ENCODE measurements at regions not wholly inside any gene's neighbourhood (a gene's known extent, or its start where the extent isn't known, plus 50 kb on each side); places are given as distances from the start of the nearest gene placed in this dataset.

- no peak for TF ChIP-seq CTCF (IDR thresholded peaks at IDR 0.05 in 4 of 5, conservative IDR thresholded peaks at IDR 0.05 in 1 of 5)
- no peak for TF ChIP-seq POLR2A (IDR thresholded peaks at IDR 0.05)
These were observed 133.2 kb upstream of the DAZL start for GRCh38 chr3:16738451-16738850.
